H9 (cell line): ENCODE measurements at regions not wholly inside any gene's neighbourhood (a gene's known extent, or its start where the extent isn't known, plus 50 kb on each side); places are given as distances from the start of the nearest gene placed in this dataset.

ENCODE experiments used
- DNase-seq: peaks from one replicate; pipeline ENCODE4 v3.0.0-alpha.2; 2017
- H2AFZ ChIP-seq: one replicate; pipeline ENCODE4 v1.6.1; 2013; ENCODE audit warnings: mild to moderate bottlenecking, low read length, control low read depth, moderate library complexity
- H2AK5ac ChIP-seq: 2 replicates; pipeline ENCODE4 v1.6.1; 2013; ENCODE audit warnings: low read length, control low read depth, mixed read lengths; ENCODE audit not compliant: insufficient read length
- H2BK120ac ChIP-seq: one replicate; pipeline ENCODE4 v1.6.1; 2013; ENCODE audit warnings: low read depth, mild to moderate bottlenecking, low read length, control low read depth, inconsistent platforms; ENCODE audit not compliant: poor library complexity, severe bottlenecking
- H2BK12ac ChIP-seq: 2 replicates; pipeline ENCODE4 v1.6.1; 2013; ENCODE audit warnings: low read length, control low read depth, mixed read lengths, low read depth; ENCODE audit not compliant: insufficient read length
- H2BK15ac ChIP-seq: 2 replicates; pipeline ENCODE4 v1.6.1; 2013; ENCODE audit warnings: low read depth, low read length, control low read depth
- H2BK20ac ChIP-seq: one replicate; pipeline ENCODE4 v1.6.1; 2013; ENCODE audit warnings: low read depth, mild to moderate bottlenecking, low read length, control low read depth, inconsistent platforms; ENCODE audit not compliant: poor library complexity, severe bottlenecking
- H2BK5ac ChIP-seq: 2 replicates; pipeline ENCODE4 v1.6.1; 2013; ENCODE audit warnings: low read length, control low read depth, mixed read lengths; ENCODE audit not compliant: insufficient read length
- H3K14ac ChIP-seq: 2 replicates; pipeline ENCODE4 v1.6.1; 2013; ENCODE audit warnings: low read length, control low read depth; ENCODE audit not compliant: insufficient read depth
- H3K18ac ChIP-seq: 2 replicates; pipeline ENCODE4 v1.6.1; 2013; ENCODE audit warnings: low read depth, mild to moderate bottlenecking, mixed read lengths, low read length, control low read depth; ENCODE audit not compliant: insufficient read length
- H3K23ac ChIP-seq: 2 replicates; pipeline ENCODE4 v1.6.1; 2013; ENCODE audit warnings: low read length, control low read depth, mixed read lengths, low read depth; ENCODE audit not compliant: insufficient read length
- H3K23me2 ChIP-seq: 2 replicates; pipeline ENCODE4 v1.6.1; 2013; ENCODE audit warnings: low read depth, mild to moderate bottlenecking, mixed read lengths, low read length, control low read depth; ENCODE audit not compliant: insufficient read length, poor library complexity, severe bottlenecking
- H3K27ac ChIP-seq: 2 replicates; pipeline ENCODE4 v1.5.1; 2013; ENCODE audit warnings: low read length, control low read depth, mixed read lengths, low read depth; ENCODE audit not compliant: insufficient read length
- H3K27me3 ChIP-seq: 2 replicates; pipeline ENCODE4 v1.6.1; 2013; ENCODE audit warnings: low read length, control low read depth, inconsistent platforms; ENCODE audit not compliant: insufficient read depth
- H3K4ac ChIP-seq: 2 replicates; pipeline ENCODE4 v1.6.1; 2013; ENCODE audit warnings: low read depth, mild to moderate bottlenecking, control low read depth, inconsistent platforms, low read length, moderate library complexity
- H3K4me1 ChIP-seq: 2 replicates; pipeline ENCODE4 v1.6.1; 2013; ENCODE audit warnings: low read length, control low read depth, inconsistent platforms; ENCODE audit not compliant: insufficient read depth
- H3K4me2 ChIP-seq: 2 replicates; pipeline ENCODE4 v1.6.1; 2013; ENCODE audit warnings: low read length, control low read depth, mixed read lengths; ENCODE audit not compliant: insufficient read length, insufficient read depth
- H3K56ac ChIP-seq: 2 replicates; pipeline ENCODE4 v1.6.1; 2013; ENCODE audit warnings: low read depth, mild to moderate bottlenecking, mixed read lengths, low read length, control low read depth; ENCODE audit not compliant: insufficient read length
- H3K79me1 ChIP-seq: 2 replicates; pipeline ENCODE4 v1.6.1; 2013; ENCODE audit warnings: low read depth, mild to moderate bottlenecking, moderate library complexity, low read length, control low read depth, inconsistent platforms; ENCODE audit not compliant: insufficient read depth, poor library complexity, severe bottlenecking
- H3K79me2 ChIP-seq: 2 replicates; pipeline ENCODE4 v1.6.1; 2013; ENCODE audit warnings: low read length, control low read depth, inconsistent platforms; ENCODE audit not compliant: insufficient read depth
- H3K9ac ChIP-seq: 2 replicates; pipeline ENCODE4 v1.6.1; 2013; ENCODE audit warnings: low read length, control low read depth, mixed read lengths; ENCODE audit not compliant: insufficient read length; ENCODE audit errors: extremely low read depth
- H3K9me3 ChIP-seq: one replicate; pipeline ENCODE4 v1.6.1; 2013; ENCODE audit warnings: low read depth, low read length, inconsistent platforms; ENCODE audit not compliant: control insufficient read depth
- H3T11ph ChIP-seq: one replicate; pipeline ENCODE4 v1.6.1; 2013; ENCODE audit warnings: mild to moderate bottlenecking, low read length, control low read depth, inconsistent platforms
- H4K20me1 ChIP-seq: one replicate; pipeline ENCODE4 v1.6.1; 2013; ENCODE audit not compliant: control insufficient read depth, insufficient read length, insufficient read depth
- H4K5ac ChIP-seq: 2 replicates; pipeline ENCODE4 v1.6.1; 2013; ENCODE audit warnings: low read depth, mild to moderate bottlenecking, mixed read lengths, low read length, control low read depth; ENCODE audit not compliant: insufficient read length
- H4K8ac ChIP-seq: replicated peaks from 2 replicates; pipeline ENCODE4 v1.6.1; 2013; ENCODE audit warnings: low read length, control low read depth, mixed read lengths, low read depth; ENCODE audit not compliant: insufficient read length
- H4K91ac ChIP-seq: 2 replicates; pipeline ENCODE4 v1.6.1; 2013; ENCODE audit warnings: low read depth, mild to moderate bottlenecking, moderate library complexity, mixed read lengths, low read length, control low read depth; ENCODE audit not compliant: insufficient read length
- H3K27ac Mint-ChIP-seq, 3 experiments: 2 replicates in 2 of 3; 3 replicates in 1 of 3; pipeline ENCODE4 v1.8.0; 2020 to 2021; ENCODE audit warnings: mixed read lengths in 3 of 3, mild to moderate bottlenecking in 1 of 3, moderate library complexity in 1 of 3
- H3K27me3 Mint-ChIP-seq: 2 replicates; pipeline ENCODE4 v1.8.0; 2021; ENCODE audit warnings: low read depth, mild to moderate bottlenecking, moderate library complexity, mixed read lengths
- H3K36me3 Mint-ChIP-seq, 3 experiments: 2 replicates in 2 of 3; 3 replicates in 1 of 3; pipeline ENCODE4 v1.8.0; 2020 to 2021; ENCODE audit warnings: low read depth in 3 of 3, mixed read lengths in 3 of 3; ENCODE audit not compliant: insufficient read depth in 1 of 3
- H3K4me1 Mint-ChIP-seq, 2 experiments: 2 replicates each; pipeline ENCODE4 v1.8.0; 2020; ENCODE audit warnings: mixed read lengths in 2 of 2
- H3K4me3 Mint-ChIP-seq, 2 experiments: 2 replicates in 1 of 2; 3 replicates in 1 of 2; pipeline ENCODE4 v1.8.0; 2020 to 2021; ENCODE audit warnings: mild to moderate bottlenecking in 2 of 2, mixed read lengths in 2 of 2, moderate library complexity in 1 of 2
- H3K9me3 Mint-ChIP-seq, 2 experiments: 2 replicates in 1 of 2; 3 replicates in 1 of 2; pipeline ENCODE4 v1.8.0; 2020; ENCODE audit warnings: mild to moderate bottlenecking in 2 of 2, mixed read lengths in 2 of 2, moderate library complexity in 1 of 2
- WGBS: extraction: QIAGEN DNeasy Blood & Tissue Kit; methylation state at CpG from one replicate; pipeline ENCODE4 v1.1.7; 2013; ENCODE audit warnings: missing lambda C conversion rate, low lambda C conversion rate, mixed read lengths; ENCODE audit not compliant: insufficient read length; ENCODE audit errors: extremely low coverage; 5-methylcytosine and 5-hydroxymethylcytosine counted together
- TF ChIP-seq, protein P1 (sequence below): fragments of 200-600 bp; sonication (generic); conservative IDR thresholded peaks from 3 replicates; pipeline ENCODE4 v1.8.0; 2021; ENCODE audit warnings: antibody characterized with exemption, mild to moderate bottlenecking

DNA sequence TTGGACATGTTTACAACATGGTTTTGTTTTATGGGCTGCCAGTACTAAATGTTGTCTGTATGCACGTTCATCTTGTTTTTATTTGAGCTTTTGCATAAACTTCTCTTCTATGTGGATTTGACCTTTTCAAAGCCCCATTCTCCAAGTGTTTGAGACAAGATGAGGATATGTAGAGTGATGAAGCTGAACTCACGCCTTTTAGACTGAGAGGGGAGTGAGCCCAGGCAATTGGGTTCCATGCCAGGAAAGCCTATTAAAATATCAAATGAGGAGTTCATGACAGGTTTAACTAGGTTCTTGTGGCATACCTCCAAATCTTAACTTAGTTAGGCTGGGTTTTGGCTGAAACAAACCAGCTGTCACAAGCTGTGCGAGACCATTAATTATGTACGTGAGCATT, 170.4 kb upstream of the LDB2 start:
- Histone ChIP-seq H3K14ac (no peak overlapping the region), H2BK5ac (no peak overlapping the region), H2BK12ac (no peak overlapping the region), H3K9me3 (no peaks in the 10 kb centered on the region), H3K23ac (no peak overlapping the region), H3K23me2 (no peaks in the 10 kb centered on the region), H3K4ac (no peak overlapping the region), H2BK20ac (no peak overlapping the region), H2AFZ (no peak overlapping the region), H3K27me3 (no peaks in the 10 kb centered on the region; the same call in 1 of the 2 replicates), H2BK15ac (no peak overlapping the region), H3K79me1 (no peaks in the 10 kb centered on the region), H4K91ac (no peak overlapping the region), H2BK120ac (no peak overlapping the region), H4K5ac (no peak overlapping the region), H3K18ac (no peak overlapping the region), H4K8ac (no peak overlapping the region), H3T11ph (no peak overlapping the region), H3K27ac (no peak overlapping the region), H3K56ac (no peak overlapping the region), H3K4me2 (no peak overlapping the region), H3K79me2 (no peaks in the 10 kb centered on the region), H4K20me1 (no peaks in the 10 kb centered on the region), H2AK5ac (no peak overlapping the region), H3K4me1 (no peaks in the 10 kb centered on the region), H3K9ac (no peak overlapping the region)
- Mint-ChIP-seq H3K27me3 (peaks cover 1% of the 10 kb centered on the region), H3K9me3 (no peaks in the 10 kb centered on the region), H3K36me3 (no peaks in the 10 kb centered on the region; a peak in 1 of 7 replicates), H3K4me1 (0 out of 4 replicates have a peak, but pooled peaks cover 0 to 2% of the 10 kb centered on the region in 2 experiments), H3K27ac (no peak overlapping the region), H3K4me3 (no peak overlapping the region)
- TF ChIP-seq, protein P1, sequence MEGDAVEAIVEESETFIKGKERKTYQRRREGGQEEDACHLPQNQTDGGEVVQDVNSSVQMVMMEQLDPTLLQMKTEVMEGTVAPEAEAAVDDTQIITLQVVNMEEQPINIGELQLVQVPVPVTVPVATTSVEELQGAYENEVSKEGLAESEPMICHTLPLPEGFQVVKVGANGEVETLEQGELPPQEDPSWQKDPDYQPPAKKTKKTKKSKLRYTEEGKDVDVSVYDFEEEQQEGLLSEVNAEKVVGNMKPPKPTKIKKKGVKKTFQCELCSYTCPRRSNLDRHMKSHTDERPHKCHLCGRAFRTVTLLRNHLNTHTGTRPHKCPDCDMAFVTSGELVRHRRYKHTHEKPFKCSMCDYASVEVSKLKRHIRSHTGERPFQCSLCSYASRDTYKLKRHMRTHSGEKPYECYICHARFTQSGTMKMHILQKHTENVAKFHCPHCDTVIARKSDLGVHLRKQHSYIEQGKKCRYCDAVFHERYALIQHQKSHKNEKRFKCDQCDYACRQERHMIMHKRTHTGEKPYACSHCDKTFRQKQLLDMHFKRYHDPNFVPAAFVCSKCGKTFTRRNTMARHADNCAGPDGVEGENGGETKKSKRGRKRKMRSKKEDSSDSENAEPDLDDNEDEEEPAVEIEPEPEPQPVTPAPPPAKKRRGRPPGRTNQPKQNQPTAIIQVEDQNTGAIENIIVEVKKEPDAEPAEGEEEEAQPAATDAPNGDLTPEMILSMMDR = no peak
- WGBS = no CpG with 5 or more reads among the region's 4 CpGs
- no peak for DNase-seq
